GM12891 (cell line): ENCODE measurements at regions not wholly inside any gene's neighbourhood (a gene's known extent, or its start where the extent isn't known, plus 50 kb on each side); places are given as distances from the start of the nearest gene placed in this dataset.

Source experiments
- DNase-seq: peaks from one replicate; pipeline ENCODE4 v3.0.0; 2011; ENCODE audit warnings: low spot score; ENCODE audit not compliant: insufficient read length
- FAIRE-seq: peaks from 2 replicates; lab custom pipeline; 2011; peaks lifted over from hg19 to GRCh38; lab: Jason Lieb, UNC
- PAX5 ChIP-seq: IDR thresholded peaks from 2 replicates; pipeline ENCODE4 v1.6.1; 2011; ENCODE audit warnings: low read length, moderate library complexity, mild to moderate bottlenecking; ENCODE audit not compliant: insufficient read depth, severe bottlenecking
- POLR2A ChIP-seq: IDR thresholded peaks from 2 replicates; pipeline ENCODE4 v1.6.1; 2011; ENCODE audit warnings: low read depth, low read length, control low read depth
- POLR2AphosphoS5 ChIP-seq: IDR thresholded peaks from 2 replicates; pipeline ENCODE4 v1.6.1; 2011; ENCODE audit warnings: low read depth, low read length, control low read depth
- POU2F2 ChIP-seq: IDR thresholded peaks from 2 replicates; pipeline ENCODE4 v1.6.1; 2011; ENCODE audit warnings: low read depth, mild to moderate bottlenecking, control low read depth, low read length, moderate library complexity
- SPI1 ChIP-seq: IDR thresholded peaks from 2 replicates; pipeline ENCODE4 v1.6.1; 2011; ENCODE audit warnings: low read depth, low read length, control low read depth
- TAF1 ChIP-seq: IDR thresholded peaks from 2 replicates; pipeline ENCODE4 v1.6.1; 2011; ENCODE audit warnings: low read depth, low read length, control low read depth

GRCh38 chr6:3656076-3656475 lies 95.4 kb downstream of the PXDC1 start:
- FAIRE-seq (no peak), DNase-seq (no peak)
- TF ChIP-seq POU2F2 (no peak), POLR2AphosphoS5 (no peak), POLR2A (no peak), TAF1 (no peak), SPI1 (no peak), PAX5 (no peak)

- no peak for TF ChIP-seq POU2F2
- TF ChIP-seq TAF1: no peak
- TF ChIP-seq PAX5: no peak
- no peak for TF ChIP-seq POLR2AphosphoS5
- TF ChIP-seq POLR2A: no peak
- no peak for TF ChIP-seq SPI1
These were observed 96.6 kb downstream of the PXDC1 start for GRCh38 chr6:3654898-3655297.

GRCh38 chr6:3654436-3654835 lies 97.1 kb downstream of the PXDC1 start:
- TF ChIP-seq TAF1 (no peak), SPI1 (no peak), PAX5 (no peak), POLR2A (no peak), POU2F2 (no peak), POLR2AphosphoS5 (no peak)
- no peak for DNase-seq
- no peak for FAIRE-seq

More at GRCh38 chr6:3654898-3655297, 96.6 kb downstream of the PXDC1 start:
- FAIRE-seq: no peak
- no peak for DNase-seq

- FAIRE-seq (no peak), DNase-seq (no peak)
- TF ChIP-seq POLR2A: no peak
- no peak for TF ChIP-seq POU2F2
- TF ChIP-seq SPI1: no peak
- no peak for TF ChIP-seq TAF1
These were observed 97.9 kb downstream of the PXDC1 start for GRCh38 chr6:3653528-3654070.

GRCh38 chr6:3651698-3652229 lies 99.7 kb downstream of the PXDC1 start:
- TF ChIP-seq POLR2A: no peak
- no peak for TF ChIP-seq TAF1
- no peak for TF ChIP-seq POLR2AphosphoS5
- no peak for TF ChIP-seq PAX5
- no peak for TF ChIP-seq SPI1
- TF ChIP-seq POU2F2: no peak
- FAIRE-seq: no peak
- DNase-seq: no peak

GRCh38 chr6:3650959-3651697 lies 100.4 kb downstream of the PXDC1 start:
- TF ChIP-seq TAF1 (no peak), POU2F2 (no peak), PAX5 (no peak), SPI1 (no peak), POLR2A (no peak), POLR2AphosphoS5 (no peak)
- FAIRE-seq: no peak

GRCh38 chr6:3650076-3650958 lies 101.2 kb downstream of the PXDC1 start:
- DNase-seq (no peak), FAIRE-seq (no peak)
- no peak for TF ChIP-seq PAX5
- no peak for TF ChIP-seq POLR2A
- no peak for TF ChIP-seq POLR2AphosphoS5
- no peak for TF ChIP-seq SPI1
- no peak for TF ChIP-seq POU2F2
- no peak for TF ChIP-seq TAF1

More at GRCh38 chr6:3650959-3651697, 100.4 kb downstream of the PXDC1 start:
- DNase-seq: no peak

GRCh38 chr6:3648724-3649123 lies 102.8 kb downstream of the PXDC1 start:
- no peak for FAIRE-seq
- no peak for TF ChIP-seq PAX5
- no peak for TF ChIP-seq POLR2A
- TF ChIP-seq SPI1: no peak
- TF ChIP-seq TAF1: no peak
- no peak for TF ChIP-seq POLR2AphosphoS5
- no peak for TF ChIP-seq POU2F2
- DNase-seq: no peak
